Endothelial cell of umbilical vein (primary cell): ENCODE measurements at regions not wholly inside any gene's neighbourhood (a gene's known extent, or its start where the extent isn't known, plus 50 kb on each side); places are given as distances from the start of the nearest gene placed in this dataset.

Experiments used
- BruUV-seq: library from RNA; stranded (reverse); fragments of 400-500 nt; replicated peaks from 2 replicates; lab custom pipeline; 2021; lab: Mats Ljungman, UMichigan
- CTCF ChIA-PET: fragments of 300-600, 350-600 bp; sonication (Branson Sonifier 250); formaldehyde crosslinking; loops from one replicate; lab custom pipeline; 2021; ENCODE audit warnings: antibody characterized with exemption, inconsistent platforms; lab: Charles Lee
- POLR2A ChIA-PET: fragments of 300-600, 350-600 bp; sonication (Branson Sonifier 250); formaldehyde crosslinking; loops from one replicate; lab custom pipeline; 2021; ENCODE audit warnings: antibody characterized with exemption, inconsistent platforms; lab: Charles Lee
- DNase-seq: peaks from one replicate; pipeline ENCODE4 v3.0.0-alpha.2; 2011; ENCODE audit warnings: low read depth, low spot score
- FAIRE-seq: peaks from 2 replicates; lab custom pipeline; 2011; peaks lifted over from hg19 to GRCh38; lab: Jason Lieb, UNC
- H2AFZ ChIP-seq: 2 replicates; pipeline ENCODE4 v1.6.0; 2012; ENCODE audit warnings: low read depth, low read length, control low read depth, inconsistent platforms
- H3K27ac ChIP-seq: 2 replicates; pipeline ENCODE4 v1.5.1; 2011; ENCODE audit warnings: low read depth, mild to moderate bottlenecking, control low read depth, low read length, moderate library complexity; ENCODE audit not compliant: insufficient read depth
- H3K27me3 ChIP-seq, 2 experiments: 2 replicates each; pipeline versions ENCODE4 v1.6.0 to v1.6.1; 2011; ENCODE audit warnings: low read length in 2 of 2, mixed read lengths in 1 of 2; ENCODE audit not compliant: control insufficient read depth in 2 of 2, insufficient read depth in 2 of 2
- H3K36me3 ChIP-seq, 2 experiments: 2 replicates in 1 of 2; 3 replicates in 1 of 2; pipeline ENCODE4 v1.5.1; 2011; ENCODE audit warnings: low read length in 2 of 2, mild to moderate bottlenecking in 1 of 2, moderate library complexity in 1 of 2; ENCODE audit not compliant: control insufficient read depth in 2 of 2, insufficient read depth in 2 of 2; ENCODE audit errors: extremely low read depth in 1 of 2
- H3K4me1 ChIP-seq: 3 replicates; pipeline ENCODE4 v1.5.1; 2011; ENCODE audit warnings: mild to moderate bottlenecking, low read length; ENCODE audit not compliant: control insufficient read depth, insufficient read depth; ENCODE audit errors: extremely low read depth
- H3K4me2 ChIP-seq: 2 replicates; pipeline ENCODE4 v1.6.1; 2011; ENCODE audit warnings: low read length, control low read depth, mixed read lengths; ENCODE audit not compliant: insufficient read depth
- H3K4me3 ChIP-seq, 3 experiments: fragments of 200-600 bp in 1 of 3; sonication (generic), shearing (Covaris generic) in 1 of 3; replicated peaks in 1 of 3; 2 replicates each; pipeline ENCODE4 v1.5.1; 2011 to 2016; ENCODE audit warnings: control low read depth in 3 of 3, low read length in 3 of 3, mild to moderate bottlenecking in 2 of 3, inconsistent platforms in 1 of 3, low read depth in 1 of 3, moderate library complexity in 1 of 3; ENCODE audit not compliant: insufficient read depth in 1 of 3
- H3K79me2 ChIP-seq: 2 replicates; pipeline ENCODE4 v1.6.0; 2012; ENCODE audit warnings: low read length, inconsistent platforms; ENCODE audit not compliant: control insufficient read depth, insufficient read depth
- H3K9ac ChIP-seq: replicated peaks from 2 replicates; pipeline ENCODE3; 2011; ENCODE audit warnings: low read length, control low read depth; ENCODE audit not compliant: insufficient read depth; ENCODE audit errors: extremely low read depth
- H3K9me1 ChIP-seq: replicated peaks from 3 replicates; pipeline ENCODE4 v1.6.0; 2011; ENCODE audit warnings: mild to moderate bottlenecking, low read length; ENCODE audit not compliant: control insufficient read depth, insufficient read depth; ENCODE audit errors: extremely low read depth
- H3K9me3 ChIP-seq: replicated peaks from 2 replicates; pipeline ENCODE4 v1.5.1; 2012; ENCODE audit warnings: low read length, inconsistent platforms; ENCODE audit not compliant: control insufficient read depth, insufficient read depth
- H4K20me1 ChIP-seq: replicated peaks from 2 replicates; pipeline ENCODE3; 2011; ENCODE audit warnings: mild to moderate bottlenecking, low read length; ENCODE audit not compliant: control insufficient read depth, insufficient read depth; ENCODE audit errors: extremely low read depth
- EZH2 ChIP-seq: IDR thresholded peaks from 2 replicates; pipeline ENCODE4 v1.6.1; 2012; ENCODE audit warnings: borderline replicate concordance, low read depth, mild to moderate bottlenecking, moderate library complexity, low read length, inconsistent platforms; ENCODE audit not compliant: severe bottlenecking
- FOS ChIP-seq: IDR thresholded peaks from 2 replicates; pipeline ENCODE4 v1.6.1; 2011; ENCODE audit warnings: mild to moderate bottlenecking, low read length, moderate library complexity, borderline replicate concordance; ENCODE audit not compliant: insufficient read depth
- GATA2 ChIP-seq: IDR thresholded peaks from 2 replicates; pipeline ENCODE4 v1.7.0; 2011; ENCODE audit warnings: low read depth, mild to moderate bottlenecking, moderate library complexity, mixed read lengths, low read length; ENCODE audit not compliant: insufficient read length, insufficient read depth
- JUN ChIP-seq: IDR thresholded peaks from 2 replicates; pipeline ENCODE4 v1.6.1; 2011; ENCODE audit warnings: borderline replicate concordance, low read depth; ENCODE audit not compliant: insufficient read length, insufficient read depth
- MAX ChIP-seq: IDR thresholded peaks from 2 replicates; pipeline ENCODE4 v1.6.1; 2011; ENCODE audit not compliant: insufficient read depth, insufficient read length
- MYC ChIP-seq: IDR thresholded peaks from one replicate; pipeline ENCODE4 v1.6.1; 2011; ENCODE audit warnings: mild to moderate bottlenecking, low read depth, low read length
- POLR2A ChIP-seq: IDR thresholded peaks from 2 replicates; pipeline ENCODE4 v1.6.1; 2012; ENCODE audit warnings: low read depth, mild to moderate bottlenecking, control low read depth, low read length
- POLR2AphosphoS5 ChIP-seq: IDR thresholded peaks from 2 replicates; pipeline ENCODE4 v1.6.1; 2012; ENCODE audit warnings: low read depth, mild to moderate bottlenecking, control low read depth, low read length, moderate library complexity; ENCODE audit not compliant: insufficient read depth
- dilution Hi-C: fragments of 300-500 bp; cut with MboI; formaldehyde crosslinking; loops from one replicate; pipeline ENCODE4 v1.15.0; 2019; ENCODE audit warnings: low sequenced_read_pairs; ENCODE audit not compliant: extremely low pct_ligation_motif_present
- intact Hi-C: fragments of 100-400 bp; cut with micrococcal nuclease; formaldehyde crosslinking; loops from one replicate; pipeline ENCODE4 v1.10.0; 2022
- TF ChIP-seq, protein P1 (sequence below), 2 donors: IDR thresholded peaks; 1 replicate in 1 of 2; 2 replicates in 1 of 2; pipeline ENCODE4 v1.5.1; 2011; ENCODE audit warnings: low read length in 2 of 2, mild to moderate bottlenecking in 2 of 2, moderate library complexity in 2 of 2, control low read depth in 1 of 2, inconsistent platforms in 1 of 2, low read depth in 1 of 2; ENCODE audit not compliant: insufficient read depth in 1 of 2; ENCODE audit errors: extremely low read depth in 1 of 2

DNA sequence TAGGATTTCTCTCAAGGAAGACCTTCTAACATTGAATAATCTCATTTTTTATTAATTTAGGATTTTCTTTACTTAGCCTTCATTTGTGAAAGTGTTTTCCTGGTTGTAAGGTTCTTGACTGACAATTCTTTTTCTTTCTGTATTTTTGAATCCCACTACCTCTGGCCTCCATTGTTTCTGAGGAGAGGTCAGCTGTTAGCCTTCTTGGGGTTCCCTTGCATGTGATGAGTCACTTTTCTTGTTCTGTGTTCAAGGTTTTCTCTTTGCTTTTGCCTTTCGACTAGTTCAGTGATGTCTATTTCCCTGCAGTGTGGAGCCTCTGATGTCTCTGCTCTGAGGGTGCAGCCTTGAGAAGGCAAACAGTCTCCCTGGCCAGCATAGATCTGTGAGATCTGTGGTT is 304.1 kb upstream of the ZNF32 start:
- DNase-seq (no peak), FAIRE-seq (no peak)
- H3K79me2 ChIP-seq, result no peaks in the 10 kb centered on the region
- peaks cover 3% of the 10 kb centered on the region for H3K4me1 ChIP-seq
- no TSS peak for BruUV-seq
- intact Hi-C loops, result no loop called here
- H3K27ac ChIP-seq, result no peak overlapping the region
- dilution Hi-C loops, result no loop called here
- H4K20me1 ChIP-seq, result no peaks in the 10 kb centered on the region
- H3K4me3 ChIP-seq, result no peak overlapping the region
- H3K36me3 ChIP-seq, result no peaks in the 10 kb centered on the region
- H3K4me2 ChIP-seq, result no peak overlapping the region
- no peak overlapping the region for H3K9ac ChIP-seq
- no peaks in the 10 kb centered on the region for H3K9me1 ChIP-seq
- H3K9me3 ChIP-seq, result no peaks in the 10 kb centered on the region
- TF ChIP-seq POLR2AphosphoS5 (no peak), POLR2A (no peak), FOS (no peak), MAX (no peak)
- ChIA-PET POLR2A (no interaction called here), CTCF (no interaction called here)
- H3K27me3 ChIP-seq, result peaks cover 0 to 3% of the 10 kb centered on the region in 2 experiments
- no peak overlapping the region for H2AFZ ChIP-seq

DNA sequence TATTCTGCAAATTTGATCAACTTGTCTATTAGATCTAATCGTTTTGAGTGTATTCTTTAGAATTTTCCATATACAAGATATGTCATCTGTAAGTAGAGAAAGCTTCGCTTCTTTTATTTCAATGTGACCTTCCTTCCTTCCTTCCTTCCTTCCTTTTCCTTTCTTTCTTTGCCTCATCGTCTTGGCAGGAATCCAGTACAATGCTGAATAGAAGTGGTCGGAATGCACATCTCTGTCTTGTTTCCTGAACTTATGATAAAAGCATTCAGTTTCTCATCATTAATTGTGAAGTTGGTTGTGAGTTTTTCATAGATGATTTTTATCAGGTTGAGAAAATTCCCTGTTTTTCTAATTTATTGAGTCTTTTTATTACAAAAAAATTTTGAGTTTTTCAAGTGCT is 300.7 kb upstream of the ZNF32 start:
- Histone ChIP-seq H3K4me3 (no peak overlapping the region), H3K9me3 (no peaks in the 10 kb centered on the region), H3K79me2 (no peaks in the 10 kb centered on the region), H4K20me1 (no peaks in the 10 kb centered on the region), H3K4me2 (peak overlapping the region; percentile 32), H3K9ac (no peak overlapping the region), H3K27me3 (peaks cover 0 to 3% of the 10 kb centered on the region in 2 experiments), H3K9me1 (no peaks in the 10 kb centered on the region), H3K36me3 (no peaks in the 10 kb centered on the region), H2AFZ (no peak overlapping the region), H3K4me1 (peaks cover 3% of the 10 kb centered on the region), H3K27ac (no peak overlapping the region)
- DNase-seq (peak; percentile 18), FAIRE-seq (peak; percentile 52)
- CTCF ChIA-PET, result no interaction called here
- BruUV-seq, result no TSS peak
- intact Hi-C loops, result no loop called here
- dilution Hi-C loops, result no loop called here
- no peak for TF ChIP-seq POLR2A
- TF ChIP-seq EZH2, result no peak
- no peak for TF ChIP-seq MAX
- TF ChIP-seq, protein P1, sequence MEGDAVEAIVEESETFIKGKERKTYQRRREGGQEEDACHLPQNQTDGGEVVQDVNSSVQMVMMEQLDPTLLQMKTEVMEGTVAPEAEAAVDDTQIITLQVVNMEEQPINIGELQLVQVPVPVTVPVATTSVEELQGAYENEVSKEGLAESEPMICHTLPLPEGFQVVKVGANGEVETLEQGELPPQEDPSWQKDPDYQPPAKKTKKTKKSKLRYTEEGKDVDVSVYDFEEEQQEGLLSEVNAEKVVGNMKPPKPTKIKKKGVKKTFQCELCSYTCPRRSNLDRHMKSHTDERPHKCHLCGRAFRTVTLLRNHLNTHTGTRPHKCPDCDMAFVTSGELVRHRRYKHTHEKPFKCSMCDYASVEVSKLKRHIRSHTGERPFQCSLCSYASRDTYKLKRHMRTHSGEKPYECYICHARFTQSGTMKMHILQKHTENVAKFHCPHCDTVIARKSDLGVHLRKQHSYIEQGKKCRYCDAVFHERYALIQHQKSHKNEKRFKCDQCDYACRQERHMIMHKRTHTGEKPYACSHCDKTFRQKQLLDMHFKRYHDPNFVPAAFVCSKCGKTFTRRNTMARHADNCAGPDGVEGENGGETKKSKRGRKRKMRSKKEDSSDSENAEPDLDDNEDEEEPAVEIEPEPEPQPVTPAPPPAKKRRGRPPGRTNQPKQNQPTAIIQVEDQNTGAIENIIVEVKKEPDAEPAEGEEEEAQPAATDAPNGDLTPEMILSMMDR (IDR thresholded peaks at IDR 0.05; ENCODE audit: extremely low read depth in 1 of 2, insufficient read depth in 1 of 2, low read depth in 1 of 2, low read length in 2 of 2), result no peak
- no peak for TF ChIP-seq GATA2
- no peak for TF ChIP-seq POLR2AphosphoS5
- no peak for TF ChIP-seq MYC
- TF ChIP-seq JUN, result no peak
- TF ChIP-seq FOS, result no peak
- POLR2A ChIA-PET, result no interaction called here
